ENCODE measurements at regions not wholly inside any gene's neighbourhood (a gene's known extent, or its start where the extent isn't known, plus 50 kb on each side); places are given as distances from the start of the nearest gene placed in this dataset.

GRCh38 chr10:21234761-21235160, 290.7 kb downstream of the SKIDA1 start:
- intact Hi-C loops (cut with DNase I; ENCODE audit: low total_unique reads): no loop called here
- no peak for DNase-seq
- TF ChIP-seq EP300 (IDR thresholded peaks at IDR 0.05): no peak
- TF ChIP-seq POLR2AphosphoS5 (IDR thresholded peaks at IDR 0.05): no peak
- no peak for TF ChIP-seq CTCF (IDR thresholded peaks at IDR 0.05)
- no peak for TF ChIP-seq POLR2A (IDR thresholded peaks at IDR 0.05)
- WGBS, 5 donors: 85 to 93% (median 90%) methylated on average over 6 of the region's 6 CpGs
- H3K4me1 ChIP-seq: no peaks in the 10 kb centered on the region
- no peaks in the 10 kb centered on the region for H3K36me3 ChIP-seq
- no peaks in the 10 kb centered on the region for H3K9me3 ChIP-seq
- no peak overlapping the region for H3K4me3 ChIP-seq
- no peaks in the 10 kb centered on the region for H3K27me3 ChIP-seq
- no peak overlapping the region for H3K27ac ChIP-seq

- H3K36me3 ChIP-seq: no peaks in the 10 kb centered on the region
- intact Hi-C loops (cut with DNase I; ENCODE audit: low total_unique reads): no loop called here
- no peak overlapping the region for H3K4me3 ChIP-seq
- no peak for TF ChIP-seq POLR2AphosphoS5 (IDR thresholded peaks at IDR 0.05)
- TF ChIP-seq EP300 (IDR thresholded peaks at IDR 0.05): no peak
- TF ChIP-seq CTCF (IDR thresholded peaks at IDR 0.05): no peak
- TF ChIP-seq POLR2A (IDR thresholded peaks at IDR 0.05): no peak
- DNase-seq: no peak
- H3K27ac ChIP-seq: no peak overlapping the region
- no peaks in the 10 kb centered on the region for H3K27me3 ChIP-seq
- no peaks in the 10 kb centered on the region for H3K4me1 ChIP-seq
- no peaks in the 10 kb centered on the region for H3K9me3 ChIP-seq
Observed at GRCh38 chr10:21230219-21230618, 295.3 kb downstream of the SKIDA1 start.

- Histone ChIP-seq H3K9me3 (peaks cover 0 to 6% (median 0%) of the 10 kb centered on the region in 4 donors), H3K36me3 (no peaks in the 10 kb centered on the region), H3K27me3 (no peaks in the 10 kb centered on the region), H3K4me3 (no peak overlapping the region), H3K4me1 (no peaks in the 10 kb centered on the region), H3K27ac (no peak overlapping the region)
- intact Hi-C loops (cut with DNase I; ENCODE audit: low total_unique reads): no loop called here
- 94 to 98% (median 95%) methylated on average over 10 of the region's 10 CpGs for WGBS, 5 donors
- DNase-seq: no peak
- TF ChIP-seq POLR2A (IDR thresholded peaks at IDR 0.05) (no peak), POLR2AphosphoS5 (IDR thresholded peaks at IDR 0.05) (no peak), EP300 (IDR thresholded peaks at IDR 0.05) (no peak), CTCF (IDR thresholded peaks at IDR 0.05) (no peak)
Observed at GRCh38 chr10:21217748-21218367, 307.6 kb downstream of the SKIDA1 start.

- intact Hi-C loops (cut with DNase I; ENCODE audit: low total_unique reads): no loop called here
- Histone ChIP-seq H3K9me3 (peaks cover 0 to 6% (median 0%) of the 10 kb centered on the region in 4 donors), H3K4me3 (no peak overlapping the region), H3K27ac (no peak overlapping the region), H3K27me3 (no peaks in the 10 kb centered on the region), H3K36me3 (no peaks in the 10 kb centered on the region), H3K4me1 (no peaks in the 10 kb centered on the region)
- WGBS, 5 donors: 49 to 79% (median 68%) methylated on average over 3 of the region's 3 CpGs
- TF ChIP-seq EP300 (IDR thresholded peaks at IDR 0.05): no peak
- no peak for TF ChIP-seq POLR2AphosphoS5 (IDR thresholded peaks at IDR 0.05)
- no peak for TF ChIP-seq POLR2A (IDR thresholded peaks at IDR 0.05)
- no peak for TF ChIP-seq CTCF (IDR thresholded peaks at IDR 0.05)
- DNase-seq: no peak
Observed at GRCh38 chr10:21217107-21217506, 308.4 kb downstream of the SKIDA1 start.

Measured in stomach (tissue), 8 donors.